Left lung (tissue), 4 donors: ENCODE measurements at regions not wholly inside any gene's neighbourhood (a gene's known extent, or its start where the extent isn't known, plus 50 kb on each side); places are given as distances from the start of the nearest gene placed in this dataset.

ENCODE experiments used
- ATAC-seq: fragments of 200-7000 bp; cut with Tn5 transposase; one replicate; pipeline ENCODE4 v1.9.1; 2020; ENCODE audit warnings: moderate library complexity
- DNase-seq, 4 donors: peaks; one replicate each; pipeline ENCODE4 v3.0.0-alpha.2; 2013 to 2020
- H3K27ac ChIP-seq, 2 donors: fragments of 200-600 bp; sonication (generic) in 1 of 2; one replicate each; pipeline versions ENCODE4 v1.5.0 to v1.8.0; 2020 to 2021
- H3K27me3 ChIP-seq, 2 donors: fragments of 200-600 bp; sonication (generic) in 1 of 2; one replicate each; pipeline versions ENCODE4 v1.5.0 to v1.8.0; 2020 to 2021
- H3K36me3 ChIP-seq, 2 donors: fragments of 200-600 bp; sonication (generic) in 1 of 2; one replicate each; pipeline versions ENCODE4 v1.5.0 to v1.8.0; 2020 to 2021
- H3K4me1 ChIP-seq, 2 donors: fragments of 200-600 bp; one replicate each; pipeline ENCODE4 v1.8.0; 2021
- H3K4me3 ChIP-seq, 2 donors: fragments of 200-600 bp; sonication (generic) in 1 of 2; one replicate each; pipeline versions ENCODE4 v1.5.0 to v1.8.0; 2020 to 2021; ENCODE audit warnings: mild to moderate bottlenecking in 1 of 2
- H3K9me3 ChIP-seq, 2 donors: fragments of 200-600 bp; sonication (generic) in 1 of 2; one replicate each; pipeline versions ENCODE4 v1.5.0 to v1.8.0; 2020 to 2021
- intact Hi-C, 2 donors: fragments of 100-400 bp; cut with DNase I; formaldehyde crosslinking; loops; one replicate each; pipeline versions ENCODE4 v1.11.2 to v1.14.2; 2022
- TF ChIP-seq, protein P1 (sequence below), 2 donors: fragments of 200-600 bp; sonication (generic) in 1 of 2; IDR thresholded peaks; one replicate each; pipeline versions ENCODE4 v1.5.0 to v1.8.0; 2021; ENCODE audit warnings: antibody characterized with exemption in 2 of 2
- donor health status: DM: no; HTN: yes; CAD: no.
- donor health status: DM: no; HTN: no; CAD: no.

GRCh38 chr2:240356700-240357640, 78.5 kb upstream of the GPC1 start:
- no peaks in the 10 kb centered on the region for H3K4me1 ChIP-seq
- peaks cover 0 to 23% of the 10 kb centered on the region in 2 donors for H3K9me3 ChIP-seq
- peaks cover 0 to 9% of the 10 kb centered on the region in 2 donors for H3K27me3 ChIP-seq
- ATAC-seq (no peak), DNase-seq (peak in 2 of 4 donors; percentile 18 to 72)
- no peak overlapping the region for H3K4me3 ChIP-seq
- no peak overlapping the region for H3K27ac ChIP-seq
- H3K36me3 ChIP-seq = no peaks in the 10 kb centered on the region
- intact Hi-C loops = no loop called here
- TF ChIP-seq, protein P1, sequence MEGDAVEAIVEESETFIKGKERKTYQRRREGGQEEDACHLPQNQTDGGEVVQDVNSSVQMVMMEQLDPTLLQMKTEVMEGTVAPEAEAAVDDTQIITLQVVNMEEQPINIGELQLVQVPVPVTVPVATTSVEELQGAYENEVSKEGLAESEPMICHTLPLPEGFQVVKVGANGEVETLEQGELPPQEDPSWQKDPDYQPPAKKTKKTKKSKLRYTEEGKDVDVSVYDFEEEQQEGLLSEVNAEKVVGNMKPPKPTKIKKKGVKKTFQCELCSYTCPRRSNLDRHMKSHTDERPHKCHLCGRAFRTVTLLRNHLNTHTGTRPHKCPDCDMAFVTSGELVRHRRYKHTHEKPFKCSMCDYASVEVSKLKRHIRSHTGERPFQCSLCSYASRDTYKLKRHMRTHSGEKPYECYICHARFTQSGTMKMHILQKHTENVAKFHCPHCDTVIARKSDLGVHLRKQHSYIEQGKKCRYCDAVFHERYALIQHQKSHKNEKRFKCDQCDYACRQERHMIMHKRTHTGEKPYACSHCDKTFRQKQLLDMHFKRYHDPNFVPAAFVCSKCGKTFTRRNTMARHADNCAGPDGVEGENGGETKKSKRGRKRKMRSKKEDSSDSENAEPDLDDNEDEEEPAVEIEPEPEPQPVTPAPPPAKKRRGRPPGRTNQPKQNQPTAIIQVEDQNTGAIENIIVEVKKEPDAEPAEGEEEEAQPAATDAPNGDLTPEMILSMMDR (IDR thresholded peaks at IDR 0.05) = no peak

- intact Hi-C loops = no loop called here
- no peak for DNase-seq
- peaks cover 0 to 9% of the 10 kb centered on the region in 2 donors for H3K27me3 ChIP-seq
Measured at GRCh38 chr2:240357641-240358012, 77.8 kb upstream of the GPC1 start.

DNA sequence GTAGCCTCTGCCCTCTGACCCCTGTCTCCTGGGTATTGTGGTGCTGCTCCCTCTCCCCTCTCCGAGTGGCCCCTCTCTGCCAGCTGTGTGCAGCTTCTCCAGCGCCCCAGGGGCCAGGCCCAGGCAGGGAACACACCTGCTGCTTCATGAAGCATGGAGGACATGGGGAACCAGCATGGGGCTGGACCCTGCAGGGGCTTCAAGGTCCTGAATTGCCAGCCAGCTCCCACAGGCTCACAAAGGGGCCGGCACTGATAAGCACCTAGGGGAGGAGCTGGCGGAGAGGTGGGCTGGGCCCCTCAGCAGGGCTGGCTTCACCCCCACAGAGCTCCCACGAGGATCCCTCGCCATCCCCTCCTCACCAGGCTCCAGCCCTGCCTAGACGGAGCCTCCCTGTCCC, 77.4 kb upstream of the GPC1 start:
- Histone ChIP-seq H3K27ac (no peak overlapping the region), H3K4me1 (no peaks in the 10 kb centered on the region), H3K36me3 (no peaks in the 10 kb centered on the region), H3K9me3 (peaks cover 0 to 23% of the 10 kb centered on the region in 2 donors), H3K4me3 (no peak overlapping the region), H3K27me3 (peaks cover 0 to 5% of the 10 kb centered on the region in 2 donors)
- no peak for ATAC-seq
- TF ChIP-seq, protein P1 (IDR thresholded peaks at IDR 0.05) = no peak
- DNase-seq = peak in 2 of 4 donors; percentile 22 to 54
- intact Hi-C loops = no loop called here

More at GRCh38 chr2:240357641-240358012, 77.8 kb upstream of the GPC1 start:
- Histone ChIP-seq H3K36me3 (no peaks in the 10 kb centered on the region), H3K4me3 (no peak overlapping the region), H3K4me1 (no peaks in the 10 kb centered on the region), H3K9me3 (peaks cover 0 to 23% of the 10 kb centered on the region in 2 donors), H3K27ac (no peak overlapping the region)
- no peak for ATAC-seq
- TF ChIP-seq, protein P1 (IDR thresholded peaks at IDR 0.05) = no peak

- peak in 2 of 4 donors; percentile 24 to 53 for DNase-seq
- Histone ChIP-seq H3K4me1 (no peaks in the 10 kb centered on the region), H3K27me3 (no peaks in the 10 kb centered on the region), H3K27ac (no peak overlapping the region), H3K4me3 (no peak overlapping the region), H3K9me3 (peaks cover 0 to 23% of the 10 kb centered on the region in 2 donors), H3K36me3 (no peaks in the 10 kb centered on the region)
- TF ChIP-seq, protein P1 (IDR thresholded peaks at IDR 0.05) = no peak
- no peak for ATAC-seq
- intact Hi-C loops = no loop called here
Measured at GRCh38 chr2:240358821-240359397, 76.6 kb upstream of the GPC1 start.

DNA sequence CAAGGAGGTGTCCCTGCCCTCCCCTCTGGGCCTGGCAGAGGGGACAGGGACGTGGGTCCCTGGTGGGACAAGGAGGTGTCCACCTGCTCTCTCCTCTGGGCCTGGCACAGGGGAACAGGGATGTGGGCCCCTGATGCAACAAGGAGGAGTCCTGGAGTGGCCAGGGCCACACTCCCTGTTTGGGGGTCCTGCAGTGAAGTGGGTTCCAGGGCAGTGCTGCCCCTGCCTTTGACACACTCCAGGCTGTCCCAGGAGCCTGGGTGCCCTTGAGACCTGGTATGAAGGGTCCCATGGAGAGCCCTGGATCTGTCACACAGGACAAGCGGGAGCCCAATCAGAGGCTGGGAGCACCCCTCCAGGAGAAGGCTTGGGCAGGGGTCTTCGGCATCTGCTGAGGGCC, 75.8 kb upstream of the GPC1 start:
- Histone ChIP-seq H3K4me3 (no peak overlapping the region), H3K9me3 (peaks cover 0 to 23% of the 10 kb centered on the region in 2 donors), H3K36me3 (no peaks in the 10 kb centered on the region), H3K27me3 (no peaks in the 10 kb centered on the region), H3K27ac (no peak overlapping the region), H3K4me1 (no peaks in the 10 kb centered on the region)
- intact Hi-C loops = no loop called here
- TF ChIP-seq, protein P1 (IDR thresholded peaks at IDR 0.05) = no peak
- no peak for ATAC-seq
- DNase-seq = peak in 1 of 4 donors; percentile 35
